ENCODE measurements at regions not wholly inside any gene's neighbourhood (a gene's known extent, or its start where the extent isn't known, plus 50 kb on each side); places are given as distances from the start of the nearest gene placed in this dataset.

- Histone ChIP-seq H3K79me2 (ENCODE audit: control insufficient read depth, insufficient read depth, low read length, poor library complexity) (no peaks in the 10 kb centered on the region), H3K4ac (ENCODE audit: low read depth, low read length) (no peak overlapping the region), H4K91ac (ENCODE audit: low read depth, low read length) (no peak overlapping the region), H2AFZ (ENCODE audit: insufficient read depth, low read length, poor library complexity) (no peak overlapping the region), H3K18ac (ENCODE audit: low read length) (no peak overlapping the region), H2AK5ac (ENCODE audit: low read length) (no peak overlapping the region), H3K23ac (ENCODE audit: low read length) (no peak overlapping the region), H3K9ac (ENCODE audit: low read length) (no peak overlapping the region), H3K14ac (ENCODE audit: low read length) (no peak overlapping the region), H4K8ac (ENCODE audit: low read depth, low read length) (no peak overlapping the region), H3K4me3 (ENCODE audit: low read depth, low read length) (no peak overlapping the region), H4K12ac (ENCODE audit: low read depth, low read length) (no peak overlapping the region), H3K4me2 (ENCODE audit: low read length) (no peak overlapping the region), H3K9me3 (ENCODE audit: insufficient read depth, low read depth, low read length) (no peaks in the 10 kb centered on the region), H2BK120ac (ENCODE audit: insufficient read depth, low read length, poor library complexity) (no peak overlapping the region), H3K36me3 (ENCODE audit: control insufficient read depth in 1 of 2, insufficient read depth in 2 of 2, low read length in 2 of 2) (no peaks in the 10 kb centered on the region), H3K79me1 (ENCODE audit: low read length) (no peaks in the 10 kb centered on the region), H3K27me3 (ENCODE audit: insufficient read depth, low read length) (no peaks in the 10 kb centered on the region), H2BK12ac (ENCODE audit: low read length) (no peak overlapping the region), H3K27ac (ENCODE audit: low read depth, low read length) (no peak overlapping the region), H3K4me1 (ENCODE audit: control insufficient read depth in 1 of 2, insufficient read depth in 2 of 2, low read length in 2 of 2) (no peaks in the 10 kb centered on the region), H2BK5ac (ENCODE audit: low read depth, low read length, poor library complexity) (no peak overlapping the region)
- WGBS (ENCODE audit: extremely low coverage, insufficient coverage, insufficient read length), result no CpG with 5 or more reads among the region's 9 CpGs
- peak; percentile 36 to 60 for DNase-seq
These were observed 65.9 kb upstream of the IRX6 start for GRCh38 chr16:55257966-55258613.

DNA sequence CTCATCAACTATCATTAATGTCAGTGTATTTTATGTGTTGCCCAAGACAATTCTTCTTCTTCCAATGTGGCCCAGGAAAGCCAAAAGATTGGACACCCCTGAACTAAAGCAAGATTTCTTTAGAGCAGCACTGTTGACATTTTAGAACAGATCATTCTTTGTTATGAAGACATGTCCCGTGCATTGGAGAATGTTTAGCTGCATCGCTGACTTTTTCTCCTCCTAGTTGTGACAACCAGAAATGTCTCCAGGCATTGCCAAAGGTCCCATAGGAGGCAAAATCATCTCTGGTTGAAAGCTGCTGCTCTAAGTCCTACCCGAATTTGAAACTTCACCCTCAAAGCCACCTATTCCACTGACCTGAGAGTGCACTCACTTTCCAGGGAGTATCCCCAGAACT is 62.7 kb upstream of the IRX6 start:
- no CpG with 5 or more reads among the region's 3 CpGs for WGBS (ENCODE audit: extremely low coverage, insufficient coverage, insufficient read length)
- H3K79me1 ChIP-seq (ENCODE audit: low read length), result no peaks in the 10 kb centered on the region
- no peak overlapping the region for H2AK5ac ChIP-seq (ENCODE audit: low read length)
- H2AFZ ChIP-seq (ENCODE audit: insufficient read depth, low read length, poor library complexity), result no peak overlapping the region
- H3K36me3 ChIP-seq (ENCODE audit: control insufficient read depth in 1 of 2, insufficient read depth in 2 of 2, low read length in 2 of 2), result no peaks in the 10 kb centered on the region
- H2BK120ac ChIP-seq (ENCODE audit: insufficient read depth, low read length, poor library complexity), result no peak overlapping the region
- no peak overlapping the region for H4K91ac ChIP-seq (ENCODE audit: low read depth, low read length)
- H4K12ac ChIP-seq (ENCODE audit: low read depth, low read length), result no peak overlapping the region
- H3K14ac ChIP-seq (ENCODE audit: low read length), result no peak overlapping the region
- no peaks in the 10 kb centered on the region for H3K79me2 ChIP-seq (ENCODE audit: control insufficient read depth, insufficient read depth, low read length, poor library complexity)
- H3K9ac ChIP-seq (ENCODE audit: low read length), result no peak overlapping the region
- no peak overlapping the region for H2BK12ac ChIP-seq (ENCODE audit: low read length)
- no peaks in the 10 kb centered on the region for H3K4me1 ChIP-seq (ENCODE audit: control insufficient read depth in 1 of 2, insufficient read depth in 2 of 2, low read length in 2 of 2)
- H3K27ac ChIP-seq (ENCODE audit: low read depth, low read length), result no peak overlapping the region
- no peak overlapping the region for H3K23ac ChIP-seq (ENCODE audit: low read length)
- no peaks in the 10 kb centered on the region for H3K27me3 ChIP-seq (ENCODE audit: insufficient read depth, low read length)
- DNase-seq, result no peak
- no peak overlapping the region for H3K18ac ChIP-seq (ENCODE audit: low read length)
- H4K8ac ChIP-seq (ENCODE audit: low read depth, low read length), result no peak overlapping the region
- H3K9me3 ChIP-seq (ENCODE audit: insufficient read depth, low read depth, low read length), result no peaks in the 10 kb centered on the region
- H2BK5ac ChIP-seq (ENCODE audit: low read depth, low read length, poor library complexity), result no peak overlapping the region
- no peak overlapping the region for H3K4me2 ChIP-seq (ENCODE audit: low read length)
- H3K4ac ChIP-seq (ENCODE audit: low read depth, low read length), result no peak overlapping the region
- H3K4me3 ChIP-seq (ENCODE audit: low read depth, low read length), result no peak overlapping the region

- H3K79me1 ChIP-seq (ENCODE audit: low read length), result no peaks in the 10 kb centered on the region
- H3K4me3 ChIP-seq (ENCODE audit: low read depth, low read length), result no peak overlapping the region
- no CpG with 5 or more reads among the region's 10 CpGs for WGBS (ENCODE audit: extremely low coverage, insufficient coverage, insufficient read length)
- H3K27me3 ChIP-seq (ENCODE audit: insufficient read depth, low read length), result no peaks in the 10 kb centered on the region
- H3K23ac ChIP-seq (ENCODE audit: low read length), result no peak overlapping the region
- H3K36me3 ChIP-seq (ENCODE audit: control insufficient read depth in 1 of 2, insufficient read depth in 2 of 2, low read length in 2 of 2), result no peaks in the 10 kb centered on the region
- H3K9me3 ChIP-seq (ENCODE audit: insufficient read depth, low read depth, low read length), result no peaks in the 10 kb centered on the region
- no peak overlapping the region for H4K91ac ChIP-seq (ENCODE audit: low read depth, low read length)
- H2AFZ ChIP-seq (ENCODE audit: insufficient read depth, low read length, poor library complexity), result no peak overlapping the region
- H3K4me2 ChIP-seq (ENCODE audit: low read length), result no peak overlapping the region
- no peaks in the 10 kb centered on the region for H3K4me1 ChIP-seq (ENCODE audit: control insufficient read depth in 1 of 2, insufficient read depth in 2 of 2, low read length in 2 of 2)
- DNase-seq, result no peak
- no peak overlapping the region for H4K12ac ChIP-seq (ENCODE audit: low read depth, low read length)
- no peak overlapping the region for H2BK120ac ChIP-seq (ENCODE audit: insufficient read depth, low read length, poor library complexity)
- H3K79me2 ChIP-seq (ENCODE audit: control insufficient read depth, insufficient read depth, low read length, poor library complexity), result no peaks in the 10 kb centered on the region
- H3K4ac ChIP-seq (ENCODE audit: low read depth, low read length), result no peak overlapping the region
- H3K27ac ChIP-seq (ENCODE audit: low read depth, low read length), result no peak overlapping the region
- H3K18ac ChIP-seq (ENCODE audit: low read length), result no peak overlapping the region
- no peak overlapping the region for H3K14ac ChIP-seq (ENCODE audit: low read length)
- no peak overlapping the region for H4K8ac ChIP-seq (ENCODE audit: low read depth, low read length)
- no peak overlapping the region for H2AK5ac ChIP-seq (ENCODE audit: low read length)
- no peak overlapping the region for H3K9ac ChIP-seq (ENCODE audit: low read length)
- no peak overlapping the region for H2BK5ac ChIP-seq (ENCODE audit: low read depth, low read length, poor library complexity)
- no peak overlapping the region for H2BK12ac ChIP-seq (ENCODE audit: low read length)
These were observed 60.4 kb upstream of the IRX6 start for GRCh38 chr16:55263271-55264250.

- Histone ChIP-seq H3K14ac (ENCODE audit: low read length) (no peak overlapping the region), H3K36me3 (ENCODE audit: control insufficient read depth in 1 of 2, insufficient read depth in 2 of 2, low read length in 2 of 2) (no peaks in the 10 kb centered on the region), H3K4me2 (ENCODE audit: low read length) (no peak overlapping the region), H2BK120ac (ENCODE audit: insufficient read depth, low read length, poor library complexity) (no peak overlapping the region), H4K12ac (ENCODE audit: low read depth, low read length) (no peak overlapping the region), H4K8ac (ENCODE audit: low read depth, low read length) (no peak overlapping the region), H2BK5ac (ENCODE audit: low read depth, low read length, poor library complexity) (no peak overlapping the region), H3K23ac (ENCODE audit: low read length) (no peak overlapping the region), H3K18ac (ENCODE audit: low read length) (no peak overlapping the region), H3K9ac (ENCODE audit: low read length) (no peak overlapping the region), H4K91ac (ENCODE audit: low read depth, low read length) (no peak overlapping the region), H2AFZ (ENCODE audit: insufficient read depth, low read length, poor library complexity) (no peak overlapping the region), H3K4me3 (ENCODE audit: low read depth, low read length) (no peak overlapping the region), H2BK12ac (ENCODE audit: low read length) (no peak overlapping the region), H3K79me2 (ENCODE audit: control insufficient read depth, insufficient read depth, low read length, poor library complexity) (no peaks in the 10 kb centered on the region), H3K27ac (ENCODE audit: low read depth, low read length) (no peak overlapping the region), H3K4ac (ENCODE audit: low read depth, low read length) (no peak overlapping the region), H3K79me1 (ENCODE audit: low read length) (no peaks in the 10 kb centered on the region), H3K27me3 (ENCODE audit: insufficient read depth, low read length) (no peaks in the 10 kb centered on the region), H3K9me3 (ENCODE audit: insufficient read depth, low read depth, low read length) (no peaks in the 10 kb centered on the region), H2AK5ac (ENCODE audit: low read length) (no peak overlapping the region), H3K4me1 (ENCODE audit: control insufficient read depth in 1 of 2, insufficient read depth in 2 of 2, low read length in 2 of 2) (no peaks in the 10 kb centered on the region)
- WGBS (ENCODE audit: extremely low coverage, insufficient coverage, insufficient read length), result no CpG with 5 or more reads among the region's 7 CpGs
- no peak for DNase-seq
These were observed 59.1 kb upstream of the IRX6 start for GRCh38 chr16:55264949-55265348.
